ENCODE measurements at regions not wholly inside any gene's neighbourhood (a gene's known extent, or its start where the extent isn't known, plus 50 kb on each side); places are given as distances from the start of the nearest gene placed in this dataset.

GRCh38 chr2:220181165-220181564 lies 553.7 kb downstream of the SLC4A3 start:
- ATAC-seq (replicated peaks), result no peak
- no peaks in the 10 kb centered on the region for H3K4me1 Mint-ChIP-seq
- no peak overlapping the region for H3K4me3 Mint-ChIP-seq
- H3K36me3 Mint-ChIP-seq (ENCODE audit: low read depth), result no peaks in the 10 kb centered on the region
- no peaks in the 10 kb centered on the region for H3K27me3 Mint-ChIP-seq
- no peak overlapping the region for H3K27ac Mint-ChIP-seq
- no peaks in the 10 kb centered on the region for H3K9me3 Mint-ChIP-seq

GRCh38 chr2:220182790-220183189 lies 555.4 kb downstream of the SLC4A3 start:
- Mint-ChIP-seq H3K4me3 (no peak overlapping the region), H3K27me3 (no peaks in the 10 kb centered on the region), H3K27ac (no peak overlapping the region), H3K9me3 (no peaks in the 10 kb centered on the region), H3K36me3 (ENCODE audit: low read depth) (no peaks in the 10 kb centered on the region), H3K4me1 (no peaks in the 10 kb centered on the region)
- ATAC-seq (replicated peaks), result no peak

GRCh38 chr2:220185766-220186305 lies 558.4 kb downstream of the SLC4A3 start:
- ATAC-seq (replicated peaks), result no peak
- Mint-ChIP-seq H3K27ac (no peak overlapping the region), H3K36me3 (ENCODE audit: low read depth) (no peaks in the 10 kb centered on the region), H3K4me3 (no peak overlapping the region), H3K27me3 (no peaks in the 10 kb centered on the region), H3K9me3 (peaks cover 6% of the 10 kb centered on the region), H3K4me1 (no peaks in the 10 kb centered on the region)

- H3K27ac Mint-ChIP-seq, result no peak overlapping the region
- no peaks in the 10 kb centered on the region for H3K36me3 Mint-ChIP-seq (ENCODE audit: low read depth)
- peaks cover 7% of the 10 kb centered on the region for H3K9me3 Mint-ChIP-seq
- ATAC-seq (replicated peaks), result peak; percentile 72
- no peaks in the 10 kb centered on the region for H3K27me3 Mint-ChIP-seq
- H3K4me3 Mint-ChIP-seq, result no peak overlapping the region
- no peaks in the 10 kb centered on the region for H3K4me1 Mint-ChIP-seq
These were observed 560.6 kb downstream of the SLC4A3 start for GRCh38 chr2:220188031-220188430.

GRCh38 chr2:220191031-220191430 lies 563.6 kb downstream of the SLC4A3 start:
- H3K4me1 Mint-ChIP-seq, result no peaks in the 10 kb centered on the region
- ATAC-seq (replicated peaks), result no peak
- peaks cover 7% of the 10 kb centered on the region for H3K9me3 Mint-ChIP-seq
- H3K36me3 Mint-ChIP-seq (ENCODE audit: low read depth), result no peaks in the 10 kb centered on the region
- no peaks in the 10 kb centered on the region for H3K27me3 Mint-ChIP-seq
- H3K4me3 Mint-ChIP-seq, result no peak overlapping the region
- H3K27ac Mint-ChIP-seq, result no peak overlapping the region

- Mint-ChIP-seq H3K27me3 (no peaks in the 10 kb centered on the region), H3K4me3 (no peak overlapping the region), H3K27ac (no peak overlapping the region), H3K4me1 (no peaks in the 10 kb centered on the region), H3K36me3 (ENCODE audit: low read depth) (no peaks in the 10 kb centered on the region), H3K9me3 (peaks cover 7% of the 10 kb centered on the region)
- no peak for ATAC-seq (replicated peaks)
These were observed 564.3 kb downstream of the SLC4A3 start for GRCh38 chr2:220191737-220192136.

- H3K4me3 Mint-ChIP-seq, result no peak overlapping the region
- H3K9me3 Mint-ChIP-seq, result peaks cover 7% of the 10 kb centered on the region
- H3K4me1 Mint-ChIP-seq, result no peaks in the 10 kb centered on the region
- no peaks in the 10 kb centered on the region for H3K27me3 Mint-ChIP-seq
- H3K36me3 Mint-ChIP-seq (ENCODE audit: low read depth), result no peaks in the 10 kb centered on the region
- no peak overlapping the region for H3K27ac Mint-ChIP-seq
- no peak for ATAC-seq (replicated peaks)
These were observed 565.7 kb downstream of the SLC4A3 start for GRCh38 chr2:220192994-220193753.

- Mint-ChIP-seq H3K4me1 (no peaks in the 10 kb centered on the region), H3K27ac (no peak overlapping the region), H3K4me3 (no peak overlapping the region), H3K36me3 (ENCODE audit: low read depth) (no peaks in the 10 kb centered on the region), H3K27me3 (no peaks in the 10 kb centered on the region), H3K9me3 (peaks cover 7% of the 10 kb centered on the region)
- ATAC-seq (replicated peaks), result no peak
These were observed 567.5 kb downstream of the SLC4A3 start for GRCh38 chr2:220194630-220195584.

GRCh38 chr2:220198896-220199295 lies 571.5 kb downstream of the SLC4A3 start:
- H3K36me3 Mint-ChIP-seq (ENCODE audit: low read depth), result no peaks in the 10 kb centered on the region
- H3K4me3 Mint-ChIP-seq, result no peak overlapping the region
- peaks cover 4% of the 10 kb centered on the region for H3K9me3 Mint-ChIP-seq
- H3K27me3 Mint-ChIP-seq, result peaks cover 3% of the 10 kb centered on the region
- no peaks in the 10 kb centered on the region for H3K4me1 Mint-ChIP-seq
- no peak overlapping the region for H3K27ac Mint-ChIP-seq
- ATAC-seq (replicated peaks), result no peak

- Mint-ChIP-seq H3K27me3 (peaks cover 3% of the 10 kb centered on the region), H3K9me3 (peaks cover 4% of the 10 kb centered on the region), H3K4me1 (no peaks in the 10 kb centered on the region), H3K36me3 (ENCODE audit: low read depth) (no peaks in the 10 kb centered on the region), H3K27ac (no peak overlapping the region), H3K4me3 (no peak overlapping the region)
- no peak for ATAC-seq (replicated peaks)
These were observed 574.6 kb downstream of the SLC4A3 start for GRCh38 chr2:220202066-220202465.

GRCh38 chr2:220209093-220209492 lies 581.7 kb downstream of the SLC4A3 start:
- no peak for ATAC-seq (replicated peaks)
- peaks cover 4% of the 10 kb centered on the region for H3K27me3 Mint-ChIP-seq

GRCh38 chr2:220209751-220210150 lies 582.3 kb downstream of the SLC4A3 start:
- Mint-ChIP-seq H3K27me3 (peaks cover 4% of the 10 kb centered on the region), H3K9me3 (peaks cover 4% of the 10 kb centered on the region), H3K36me3 (ENCODE audit: low read depth) (no peaks in the 10 kb centered on the region), H3K4me1 (no peaks in the 10 kb centered on the region), H3K27ac (no peak overlapping the region), H3K4me3 (no peak overlapping the region)
- no peak for ATAC-seq (replicated peaks)

More at GRCh38 chr2:220209093-220209492, 581.7 kb downstream of the SLC4A3 start:
- H3K4me3 Mint-ChIP-seq, result no peak overlapping the region
- peaks cover 4% of the 10 kb centered on the region for H3K9me3 Mint-ChIP-seq
- H3K27ac Mint-ChIP-seq, result no peak overlapping the region
- H3K4me1 Mint-ChIP-seq, result no peaks in the 10 kb centered on the region
- no peaks in the 10 kb centered on the region for H3K36me3 Mint-ChIP-seq (ENCODE audit: low read depth)

- Mint-ChIP-seq H3K36me3 (ENCODE audit: low read depth) (no peaks in the 10 kb centered on the region), H3K9me3 (peaks cover 4% of the 10 kb centered on the region), H3K27ac (no peak overlapping the region), H3K4me1 (no peaks in the 10 kb centered on the region), H3K4me3 (no peak overlapping the region), H3K27me3 (peaks cover 4% of the 10 kb centered on the region)
- ATAC-seq (replicated peaks), result no peak
These were observed 585.1 kb downstream of the SLC4A3 start for GRCh38 chr2:220212296-220213080.

GRCh38 chr2:220215785-220216184 lies 588.4 kb downstream of the SLC4A3 start:
- no peaks in the 10 kb centered on the region for H3K27me3 Mint-ChIP-seq
- no peak overlapping the region for H3K27ac Mint-ChIP-seq
- no peak overlapping the region for H3K4me3 Mint-ChIP-seq
- ATAC-seq (replicated peaks), result no peak
- H3K9me3 Mint-ChIP-seq, result peaks cover under 1% of the 10 kb centered on the region
- H3K4me1 Mint-ChIP-seq, result no peaks in the 10 kb centered on the region
- no peaks in the 10 kb centered on the region for H3K36me3 Mint-ChIP-seq (ENCODE audit: low read depth)
